ENCODE measurements at regions not wholly inside any gene's neighbourhood (a gene's known extent, or its start where the extent isn't known, plus 50 kb on each side); places are given as distances from the start of the nearest gene placed in this dataset.

DNA sequence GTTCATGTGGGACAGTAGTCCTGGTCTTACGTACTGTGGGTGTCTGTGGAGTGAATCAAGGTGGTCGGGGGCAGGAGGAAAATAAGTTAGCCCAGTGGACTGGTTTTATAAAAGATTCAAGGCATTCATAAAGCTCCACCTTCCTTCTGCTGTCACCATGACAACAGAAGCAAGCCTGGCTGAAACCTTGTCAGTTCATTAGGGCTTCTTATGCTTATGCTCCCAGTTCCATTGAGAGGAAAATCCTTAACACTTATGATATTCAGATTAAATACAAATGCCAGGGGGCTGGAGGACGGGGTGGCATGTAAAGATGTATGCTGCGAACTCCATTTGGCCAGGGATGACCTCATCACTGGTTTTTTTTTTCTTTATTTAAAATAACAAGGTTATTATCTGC is 283.1 kb upstream of the ATP10A start:
- TF ChIP-seq, protein P1, sequence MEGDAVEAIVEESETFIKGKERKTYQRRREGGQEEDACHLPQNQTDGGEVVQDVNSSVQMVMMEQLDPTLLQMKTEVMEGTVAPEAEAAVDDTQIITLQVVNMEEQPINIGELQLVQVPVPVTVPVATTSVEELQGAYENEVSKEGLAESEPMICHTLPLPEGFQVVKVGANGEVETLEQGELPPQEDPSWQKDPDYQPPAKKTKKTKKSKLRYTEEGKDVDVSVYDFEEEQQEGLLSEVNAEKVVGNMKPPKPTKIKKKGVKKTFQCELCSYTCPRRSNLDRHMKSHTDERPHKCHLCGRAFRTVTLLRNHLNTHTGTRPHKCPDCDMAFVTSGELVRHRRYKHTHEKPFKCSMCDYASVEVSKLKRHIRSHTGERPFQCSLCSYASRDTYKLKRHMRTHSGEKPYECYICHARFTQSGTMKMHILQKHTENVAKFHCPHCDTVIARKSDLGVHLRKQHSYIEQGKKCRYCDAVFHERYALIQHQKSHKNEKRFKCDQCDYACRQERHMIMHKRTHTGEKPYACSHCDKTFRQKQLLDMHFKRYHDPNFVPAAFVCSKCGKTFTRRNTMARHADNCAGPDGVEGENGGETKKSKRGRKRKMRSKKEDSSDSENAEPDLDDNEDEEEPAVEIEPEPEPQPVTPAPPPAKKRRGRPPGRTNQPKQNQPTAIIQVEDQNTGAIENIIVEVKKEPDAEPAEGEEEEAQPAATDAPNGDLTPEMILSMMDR (IDR thresholded peaks at IDR 0.05; ENCODE audit: insufficient read depth, low read depth, low read length): no peak
- no peak for TF ChIP-seq EZH2 (IDR thresholded peaks at IDR 0.05; ENCODE audit: insufficient read depth, low read length)

All from astrocyte (in vitro differentiated cells and primary cell).